GM12892 (cell line): ENCODE measurements at regions not wholly inside any gene's neighbourhood (a gene's known extent, or its start where the extent isn't known, plus 50 kb on each side); places are given as distances from the start of the nearest gene placed in this dataset.

ENCODE experiments used
- DNase-seq: peaks from one replicate; pipeline ENCODE4 v3.0.0; 2011; ENCODE audit not compliant: insufficient read length
- FAIRE-seq: peaks from 2 replicates; lab custom pipeline; 2011; peaks lifted over from hg19 to GRCh38; lab: Jason Lieb, UNC
- POLR2A ChIP-seq: IDR thresholded peaks from 2 replicates; pipeline ENCODE4 v1.6.1; 2011; ENCODE audit warnings: low read depth, low read length, control low read depth
- POLR2AphosphoS5 ChIP-seq: IDR thresholded peaks from 2 replicates; pipeline ENCODE4 v1.6.1; 2011; ENCODE audit warnings: low read depth, low read length, control low read depth
- TAF1 ChIP-seq: IDR thresholded peaks from 2 replicates; pipeline ENCODE4 v1.6.1; 2011; ENCODE audit warnings: low read depth, mild to moderate bottlenecking, control low read depth, low read length, borderline replicate concordance

DNA sequence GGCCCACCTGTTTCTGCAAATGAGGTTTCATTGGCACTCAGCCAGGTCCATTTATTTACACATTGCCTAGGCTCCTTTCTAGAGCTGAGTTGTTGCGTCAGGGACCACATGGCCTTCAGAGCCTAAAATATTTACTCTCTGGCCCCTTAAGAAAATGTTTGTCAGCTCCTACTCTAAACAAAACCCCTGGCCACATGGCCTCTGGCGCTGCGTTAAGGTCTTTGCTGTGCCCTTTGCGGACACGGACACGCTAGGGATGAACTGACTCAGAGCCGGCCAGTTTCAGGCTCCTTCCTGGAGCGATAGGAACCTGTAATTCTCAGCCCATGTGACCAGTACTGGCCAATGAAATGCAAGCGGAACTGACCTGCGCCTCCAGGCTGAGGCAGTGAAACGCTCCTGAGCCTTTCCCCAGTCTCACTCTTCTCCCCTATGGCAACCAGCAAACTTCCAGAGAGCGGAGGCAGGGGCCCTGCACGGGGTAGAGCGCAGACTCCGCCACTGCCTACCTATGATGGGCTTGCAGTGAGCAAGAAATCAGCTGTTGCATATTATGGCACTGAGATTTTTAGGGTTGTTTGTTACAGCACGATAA is 160.3 kb downstream of the ETS2 start:
- FAIRE-seq (no peak), DNase-seq (no peak)
- no peak for TF ChIP-seq POLR2A

- DNase-seq (no peak), FAIRE-seq (no peak)
- TF ChIP-seq POLR2A (no peak), POLR2AphosphoS5 (no peak), TAF1 (no peak)
Measured at GRCh38 chr21:38965241-38965640, 159.5 kb downstream of the ETS2 start.

DNA sequence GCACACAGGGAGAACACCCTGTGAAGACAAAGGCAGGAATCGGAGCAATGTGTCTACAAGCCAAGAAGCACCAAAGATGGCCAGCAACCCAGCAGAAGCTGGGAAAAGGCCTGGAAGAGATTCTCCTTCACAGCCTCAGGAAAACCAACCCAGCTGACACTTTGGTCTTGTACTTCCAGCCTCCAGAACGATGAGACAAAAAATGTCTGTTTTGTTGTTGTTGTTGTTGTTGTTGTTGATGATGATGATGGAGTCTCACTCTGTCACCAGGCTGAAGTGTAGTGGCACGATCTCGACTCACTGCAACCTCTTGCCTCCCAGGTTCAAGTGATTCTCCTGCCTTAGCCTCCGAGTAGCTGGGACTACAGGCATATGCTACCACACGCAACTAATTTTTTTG is 157.3 kb downstream of the ETS2 start:
- FAIRE-seq, result no peak
- no peak for TF ChIP-seq POLR2A
- no peak for TF ChIP-seq POLR2AphosphoS5
- no peak for TF ChIP-seq TAF1

GRCh38 chr21:38960251-38960650 is 154.5 kb downstream of the ETS2 start:
- TF ChIP-seq POLR2A (no peak), TAF1 (no peak), POLR2AphosphoS5 (no peak)
- DNase-seq (no peak), FAIRE-seq (no peak)

More for the DNA sequence above, 157.3 kb downstream of the ETS2 start:
- no peak for DNase-seq

DNA sequence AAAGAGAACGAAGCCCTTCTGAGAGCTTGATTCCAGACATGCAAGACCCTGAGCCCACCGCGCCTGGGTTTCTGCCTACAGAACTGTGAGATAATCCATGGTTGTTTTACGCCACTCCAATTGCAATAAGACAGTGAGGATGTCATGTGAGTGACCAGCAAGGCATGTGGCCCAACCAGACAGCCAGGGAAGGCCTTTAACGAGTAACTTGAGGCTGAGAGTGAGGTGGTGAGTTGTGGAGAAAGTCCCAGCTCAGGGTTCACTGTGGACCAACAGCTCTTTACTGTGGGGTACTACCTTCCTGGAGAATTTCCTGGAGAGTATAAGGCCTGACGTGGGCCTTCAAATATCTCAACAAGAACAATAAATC is 153.9 kb downstream of the ETS2 start:
- no peak for TF ChIP-seq POLR2A
- no peak for TF ChIP-seq TAF1
- no peak for TF ChIP-seq POLR2AphosphoS5
- FAIRE-seq, result no peak
- DNase-seq, result no peak

DNA sequence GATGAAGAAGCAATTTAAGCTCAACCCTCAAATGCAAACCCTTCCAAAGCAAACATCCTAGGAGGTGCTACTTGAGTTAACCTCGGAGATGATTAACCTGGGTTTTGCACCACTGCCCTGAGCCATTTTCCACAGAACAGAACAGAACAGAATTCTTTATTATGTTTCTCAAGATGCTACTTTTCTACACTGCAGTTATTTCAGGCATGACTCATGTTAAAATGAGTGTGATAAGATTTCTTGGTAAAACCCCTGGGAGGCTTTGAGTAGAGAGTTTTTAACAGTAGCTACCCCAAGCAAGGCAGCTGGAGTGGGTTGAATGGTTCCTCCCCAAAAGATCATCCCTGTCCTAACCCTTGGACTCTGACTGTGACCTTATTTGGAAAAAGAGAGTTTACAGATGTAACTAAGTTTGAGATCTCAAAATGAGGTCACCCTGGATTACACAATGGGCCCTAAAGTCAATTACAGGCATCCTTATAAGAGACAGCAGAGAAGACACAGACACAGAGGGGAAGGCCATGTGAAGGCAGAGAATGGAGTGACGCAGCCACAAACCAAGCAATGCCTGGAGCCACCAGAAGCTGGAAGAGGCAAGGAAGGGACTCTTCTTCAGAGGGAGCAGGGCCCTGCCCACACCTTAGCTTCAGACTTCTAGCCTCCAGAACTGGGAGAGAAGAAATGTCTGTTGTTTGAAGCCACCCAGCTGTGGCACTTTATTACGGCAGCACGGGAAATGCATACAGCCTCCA is 153.4 kb downstream of the ETS2 start:
- no peak for TF ChIP-seq POLR2AphosphoS5
- TF ChIP-seq POLR2A, result no peak
- TF ChIP-seq TAF1, result no peak
- FAIRE-seq (no peak), DNase-seq (no peak)

- TF ChIP-seq POLR2A (no peak), POLR2AphosphoS5 (no peak), TAF1 (no peak)
- DNase-seq (no peak), FAIRE-seq (no peak)
Measured at GRCh38 chr21:38958323-38958705, 152.6 kb downstream of the ETS2 start.

DNA sequence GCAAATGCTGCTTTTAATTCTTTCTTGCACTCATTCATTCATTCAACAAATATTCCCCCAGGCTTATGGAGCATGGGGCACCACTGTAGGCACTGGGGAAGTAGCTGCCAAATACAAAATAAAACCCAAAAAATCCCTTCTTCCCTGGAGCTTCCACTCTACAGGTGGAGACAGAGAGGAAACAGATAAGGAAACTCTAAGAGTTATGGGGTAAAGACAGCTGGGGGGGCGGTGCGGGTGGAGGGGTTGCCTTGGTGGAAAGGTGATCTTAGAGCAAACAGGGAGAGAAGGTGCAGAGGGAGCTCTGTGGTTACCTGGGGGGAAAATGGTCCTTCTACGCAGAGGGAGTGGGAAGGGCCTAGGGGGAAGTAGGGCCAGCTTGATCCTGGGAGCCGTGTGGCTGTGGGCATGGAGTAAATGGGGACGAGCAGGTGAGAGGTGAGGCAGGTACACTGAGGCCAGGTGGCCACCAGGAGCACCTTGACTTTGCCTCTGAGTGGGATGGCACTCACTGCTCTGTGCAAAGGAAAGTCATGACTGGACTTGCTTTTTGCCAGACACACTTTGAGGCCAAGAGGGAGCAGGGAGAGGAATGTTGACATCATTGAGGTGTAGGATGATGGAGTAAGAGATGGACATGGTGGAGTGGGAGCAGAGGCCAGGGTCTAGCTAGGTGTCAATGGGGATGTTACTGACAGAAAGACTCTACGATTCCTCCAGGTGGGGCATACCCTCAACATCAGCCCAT is 152.0 kb downstream of the ETS2 start:
- DNase-seq (no peak), FAIRE-seq (no peak)
- no peak for TF ChIP-seq TAF1
- no peak for TF ChIP-seq POLR2A
- TF ChIP-seq POLR2AphosphoS5, result no peak

DNA sequence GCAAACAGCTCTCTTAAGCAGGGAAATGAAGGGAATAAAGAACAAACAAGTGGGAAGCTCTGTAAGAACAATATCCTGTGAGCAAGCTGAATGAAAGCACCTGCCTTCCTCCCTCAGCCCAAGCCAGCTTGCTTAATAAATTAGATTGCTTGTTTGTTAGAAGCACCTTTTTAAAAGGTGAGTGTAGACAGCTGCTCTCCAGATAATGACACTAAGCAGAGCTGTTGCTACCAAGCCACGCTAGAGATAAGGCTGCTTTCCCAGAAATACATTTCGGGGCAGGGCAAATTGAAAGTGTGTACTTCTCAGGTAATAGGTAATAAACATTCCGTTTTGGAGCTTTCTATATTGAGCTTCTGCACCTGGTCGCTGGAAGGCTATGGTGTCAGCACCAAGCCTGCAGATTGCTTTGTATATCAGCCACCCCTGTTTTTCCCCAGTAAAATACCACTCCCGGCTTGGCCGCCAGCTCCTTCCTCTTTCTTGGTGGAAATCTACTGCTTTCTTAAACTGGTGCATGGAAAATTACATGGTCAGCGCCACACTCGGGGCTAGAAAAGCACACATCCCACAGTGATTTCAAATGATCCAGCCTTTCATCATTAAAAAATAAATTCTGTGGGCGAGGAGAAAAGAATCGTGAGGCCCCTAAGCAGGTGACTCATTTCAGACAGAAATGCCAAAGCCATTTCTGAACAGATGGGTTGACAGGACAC is 151.3 kb downstream of the ETS2 start:
- FAIRE-seq, result no peak
- TF ChIP-seq POLR2A, result no peak
- no peak for TF ChIP-seq TAF1
- TF ChIP-seq POLR2AphosphoS5, result no peak
- no peak for DNase-seq

GRCh38 chr21:38956521-38956855 is 150.8 kb downstream of the ETS2 start:
- DNase-seq (no peak), FAIRE-seq (no peak)
- TF ChIP-seq POLR2A, result no peak
- no peak for TF ChIP-seq POLR2AphosphoS5
- TF ChIP-seq TAF1, result no peak

DNA sequence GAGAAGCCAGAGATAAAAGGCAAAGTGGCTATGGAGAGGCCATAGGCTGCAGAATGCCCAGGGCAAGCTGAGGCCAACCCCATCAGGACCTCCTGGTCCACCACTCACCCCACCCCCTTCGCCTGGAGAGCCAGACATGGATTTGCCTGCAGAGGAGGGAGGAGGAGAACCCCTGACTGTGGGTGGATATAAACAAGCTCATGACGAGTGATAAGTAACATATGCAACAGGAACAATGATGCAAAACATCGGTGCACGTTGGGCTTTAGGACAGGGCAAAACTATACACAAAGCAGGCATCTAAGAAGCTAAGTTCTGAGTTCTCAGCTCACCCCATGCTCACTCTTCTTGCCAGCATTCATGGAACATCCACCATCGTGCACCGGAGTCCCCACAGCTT is 150.3 kb downstream of the ETS2 start:
- DNase-seq (no peak), FAIRE-seq (no peak)
- TF ChIP-seq POLR2AphosphoS5, result no peak
- no peak for TF ChIP-seq TAF1
- TF ChIP-seq POLR2A, result no peak
